ENCODE measurements at regions not wholly inside any gene's neighbourhood (a gene's known extent, or its start where the extent isn't known, plus 50 kb on each side); places are given as distances from the start of the nearest gene placed in this dataset.
"Not testable (repeated sequence)": the region's sequence is repeated elsewhere in the genome, so short reads cannot be mapped to it uniquely, and the experiment has no call there.

DNA sequence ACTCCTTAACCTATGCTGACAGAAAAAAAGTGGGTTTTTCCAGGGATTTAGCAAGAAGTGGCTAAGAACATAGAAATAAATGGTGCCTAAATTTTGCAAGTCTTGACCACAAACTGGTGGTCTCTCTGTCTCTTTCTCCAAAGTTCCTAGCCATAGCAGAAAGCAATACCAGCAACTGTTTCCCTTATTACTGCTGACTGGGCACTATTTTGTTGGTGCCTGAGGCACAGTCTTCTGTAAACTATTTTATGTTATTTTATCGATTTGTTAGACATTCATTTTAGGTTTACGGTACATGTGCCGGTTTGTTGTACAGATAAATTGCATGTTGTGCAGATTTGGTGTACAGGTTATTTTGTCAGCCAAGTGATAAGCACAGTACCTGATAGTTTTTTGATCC lies 234.6 kb upstream of the TECRL start:
- no peak for DNase-seq
- H3K9ac ChIP-seq (ENCODE audit: low read length in 3 of 3) = no peak overlapping the region

DNA sequence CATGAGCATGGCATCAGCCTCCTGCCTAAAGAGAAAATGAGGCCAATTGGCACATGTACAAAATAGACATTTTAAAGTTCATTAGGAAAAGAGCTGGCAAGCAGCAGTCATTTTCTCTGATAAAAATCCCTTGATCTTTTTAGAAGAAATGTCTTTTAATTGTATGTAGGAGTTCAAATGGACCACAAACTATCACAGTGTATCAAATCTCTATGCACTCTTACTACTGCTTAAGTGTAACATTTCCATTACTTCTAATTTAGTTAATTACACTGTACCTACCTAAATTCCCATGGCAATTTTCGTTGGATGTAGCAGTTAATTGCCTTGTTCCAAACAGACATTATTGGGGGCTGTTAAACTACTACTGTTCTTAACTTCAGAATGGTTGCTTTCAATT lies 233.7 kb upstream of the TECRL start:
- DNase-seq = no peak

More for the DNA sequence above, 234.6 kb upstream of the TECRL start:
- Histone ChIP-seq H3K4me1 (ENCODE audit: control insufficient read depth in 2 of 3, insufficient read depth in 2 of 3, low read depth in 1 of 3, low read length in 3 of 3) (no peaks in the 10 kb centered on the region), H3K27me3 (ENCODE audit: control insufficient read depth, insufficient read depth, low read length) (no peaks in the 10 kb centered on the region), H3K27ac (ENCODE audit: low read depth in 2 of 2, low read length in 2 of 2) (no peak overlapping the region), H3K36me3 (ENCODE audit: control insufficient read depth in 2 of 3, insufficient read depth in 3 of 3, low read length in 3 of 3) (no peaks in the 10 kb centered on the region), H3K4me3 (ENCODE audit: low read length in 3 of 3) (no peak overlapping the region), H3K9me3 (ENCODE audit: control insufficient read depth in 2 of 3, insufficient read depth in 1 of 3, low read length in 3 of 3) (no peaks in the 10 kb centered on the region)
- intact Hi-C loops (cut with DNase I) = no loop called here
- FAIRE-seq = no peak
- TF ChIP-seq, protein P1, sequence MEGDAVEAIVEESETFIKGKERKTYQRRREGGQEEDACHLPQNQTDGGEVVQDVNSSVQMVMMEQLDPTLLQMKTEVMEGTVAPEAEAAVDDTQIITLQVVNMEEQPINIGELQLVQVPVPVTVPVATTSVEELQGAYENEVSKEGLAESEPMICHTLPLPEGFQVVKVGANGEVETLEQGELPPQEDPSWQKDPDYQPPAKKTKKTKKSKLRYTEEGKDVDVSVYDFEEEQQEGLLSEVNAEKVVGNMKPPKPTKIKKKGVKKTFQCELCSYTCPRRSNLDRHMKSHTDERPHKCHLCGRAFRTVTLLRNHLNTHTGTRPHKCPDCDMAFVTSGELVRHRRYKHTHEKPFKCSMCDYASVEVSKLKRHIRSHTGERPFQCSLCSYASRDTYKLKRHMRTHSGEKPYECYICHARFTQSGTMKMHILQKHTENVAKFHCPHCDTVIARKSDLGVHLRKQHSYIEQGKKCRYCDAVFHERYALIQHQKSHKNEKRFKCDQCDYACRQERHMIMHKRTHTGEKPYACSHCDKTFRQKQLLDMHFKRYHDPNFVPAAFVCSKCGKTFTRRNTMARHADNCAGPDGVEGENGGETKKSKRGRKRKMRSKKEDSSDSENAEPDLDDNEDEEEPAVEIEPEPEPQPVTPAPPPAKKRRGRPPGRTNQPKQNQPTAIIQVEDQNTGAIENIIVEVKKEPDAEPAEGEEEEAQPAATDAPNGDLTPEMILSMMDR (IDR thresholded peaks at IDR 0.05; ENCODE audit: borderline replicate concordance, extremely low read depth, insufficient read depth) = no peak

DNA sequence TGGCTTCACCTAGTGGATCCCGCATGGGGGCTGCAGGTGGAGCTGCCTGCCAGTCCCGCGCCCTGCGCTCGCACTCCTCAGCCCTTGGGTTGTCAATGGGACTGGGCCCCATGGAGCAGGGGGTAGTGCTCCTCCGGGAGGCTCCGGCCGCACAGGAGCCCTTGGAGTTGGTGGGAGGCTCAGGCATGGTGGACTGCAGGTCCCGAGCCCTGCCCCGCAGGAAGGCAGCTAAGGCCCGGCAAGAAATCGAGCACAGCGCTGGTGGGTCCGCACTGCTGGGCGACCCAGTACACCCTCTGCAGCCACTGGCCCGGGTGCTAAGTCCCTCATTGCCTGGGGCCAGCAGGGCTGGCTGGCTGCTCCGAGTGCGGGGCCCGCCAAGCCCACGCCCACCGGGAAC lies 231.2 kb upstream of the TECRL start:
- H3K4me1 ChIP-seq (ENCODE audit: control insufficient read depth in 2 of 3, insufficient read depth in 2 of 3, low read depth in 1 of 3, low read length in 3 of 3); H3K36me3 ChIP-seq (ENCODE audit: control insufficient read depth in 2 of 3, insufficient read depth in 3 of 3, low read length in 3 of 3); FAIRE-seq; H3K9ac ChIP-seq (ENCODE audit: low read length in 3 of 3); H3K4me3 ChIP-seq (ENCODE audit: low read length in 3 of 3); H3K9me3 ChIP-seq (ENCODE audit: control insufficient read depth in 2 of 3, insufficient read depth in 1 of 3, low read length in 3 of 3); intact Hi-C loops (cut with DNase I); H3K27me3 ChIP-seq (ENCODE audit: control insufficient read depth, insufficient read depth, low read length); H3K27ac ChIP-seq (ENCODE audit: low read depth in 2 of 2, low read length in 2 of 2): not testable (repeated sequence)
- peak in 1 of 5 donors; percentile 44 for DNase-seq

More for the DNA sequence above, 233.7 kb upstream of the TECRL start:
- Histone ChIP-seq H3K9ac (ENCODE audit: low read length in 3 of 3) (no peak overlapping the region), H3K9me3 (ENCODE audit: control insufficient read depth in 2 of 3, insufficient read depth in 1 of 3, low read length in 3 of 3) (no peaks in the 10 kb centered on the region), H3K4me1 (ENCODE audit: control insufficient read depth in 2 of 3, insufficient read depth in 2 of 3, low read depth in 1 of 3, low read length in 3 of 3) (no peaks in the 10 kb centered on the region), H3K27ac (ENCODE audit: low read depth in 2 of 2, low read length in 2 of 2) (no peak overlapping the region), H3K27me3 (ENCODE audit: control insufficient read depth, insufficient read depth, low read length) (no peaks in the 10 kb centered on the region), H3K36me3 (ENCODE audit: control insufficient read depth in 2 of 3, insufficient read depth in 3 of 3, low read length in 3 of 3) (no peaks in the 10 kb centered on the region), H3K4me3 (ENCODE audit: low read length in 3 of 3) (no peak overlapping the region)
- FAIRE-seq = no peak
- TF ChIP-seq, protein P1 (IDR thresholded peaks at IDR 0.05; ENCODE audit: borderline replicate concordance, extremely low read depth, insufficient read depth) = no peak
- intact Hi-C loops (cut with DNase I) = no loop called here

DNA sequence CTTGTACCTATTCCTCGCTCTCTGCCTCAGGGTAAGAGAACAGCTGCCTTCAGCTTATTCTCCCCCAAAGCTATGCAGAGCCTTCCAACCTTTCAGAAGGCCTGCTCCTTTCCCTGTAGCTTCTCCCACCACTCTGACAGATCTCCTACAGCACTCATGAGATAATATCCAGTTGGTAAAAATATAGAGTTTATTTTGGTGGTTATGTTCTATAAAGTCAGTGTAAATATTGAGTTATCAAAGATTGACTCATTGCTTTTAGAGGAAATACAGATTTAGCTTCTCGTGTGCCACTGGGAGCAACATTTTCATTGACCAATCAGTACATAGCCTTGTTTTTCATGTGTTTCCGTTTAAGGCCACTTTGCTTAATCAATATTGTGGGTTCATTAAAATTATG lies 216.2 kb upstream of the TECRL start:
- intact Hi-C loops (cut with DNase I) = no loop called here
- FAIRE-seq = no peak
- DNase-seq = no peak
- Histone ChIP-seq H3K4me1 (ENCODE audit: control insufficient read depth in 2 of 3, insufficient read depth in 2 of 3, low read depth in 1 of 3, low read length in 3 of 3) (no peaks in the 10 kb centered on the region), H3K36me3 (ENCODE audit: control insufficient read depth in 2 of 3, insufficient read depth in 3 of 3, low read length in 3 of 3) (no peaks in the 10 kb centered on the region), H3K27me3 (ENCODE audit: control insufficient read depth, insufficient read depth, low read length) (no peaks in the 10 kb centered on the region), H3K9ac (ENCODE audit: low read length in 3 of 3) (no peak overlapping the region), H3K9me3 (ENCODE audit: control insufficient read depth in 2 of 3, insufficient read depth in 1 of 3, low read length in 3 of 3) (no peaks in the 10 kb centered on the region), H3K27ac (ENCODE audit: low read depth in 2 of 2, low read length in 2 of 2) (no peak overlapping the region), H3K4me3 (ENCODE audit: low read length in 3 of 3) (no peak overlapping the region)
- TF ChIP-seq, protein P1 (IDR thresholded peaks at IDR 0.05; ENCODE audit: borderline replicate concordance, extremely low read depth, insufficient read depth) = no peak

Data from kidney (tissue), 13 donors.